NT2/D1 (cell line): ENCODE measurements at regions not wholly inside any gene's neighbourhood (a gene's known extent, or its start where the extent isn't known, plus 50 kb on each side); places are given as distances from the start of the nearest gene placed in this dataset.
"Not testable (repeated sequence)": the region's sequence is repeated elsewhere in the genome, so short reads cannot be mapped to it uniquely, and the experiment has no call there.

Experiments used
- DNase-seq: peaks from one replicate; pipeline ENCODE4 v3.0.0-alpha.2; 2011; ENCODE audit warnings: low read depth, low spot score
- H3K27me3 ChIP-seq: 2 replicates; pipeline ENCODE4 v1.6.0; 2011; ENCODE audit warnings: mild to moderate bottlenecking; ENCODE audit not compliant: insufficient read length, insufficient read depth
- H3K36me3 ChIP-seq: 2 replicates; pipeline ENCODE4 v1.6.1; 2011; ENCODE audit warnings: mild to moderate bottlenecking, low read length, mixed read lengths; ENCODE audit not compliant: insufficient read depth, insufficient read length
- H3K4me1 ChIP-seq: 2 replicates; pipeline ENCODE4 v1.5.1; 2011; ENCODE audit not compliant: insufficient read depth, insufficient read length
- H3K4me3 ChIP-seq: 2 replicates; pipeline ENCODE4 v1.5.1; 2011; ENCODE audit warnings: low read depth; ENCODE audit not compliant: insufficient read length
- H3K9ac ChIP-seq: 2 replicates; pipeline ENCODE4 v1.6.0; 2011; ENCODE audit warnings: low read depth; ENCODE audit not compliant: insufficient read length
- H3K9me3 ChIP-seq: 2 replicates; pipeline ENCODE4 v1.5.1; 2011; ENCODE audit warnings: mild to moderate bottlenecking, low read length; ENCODE audit not compliant: insufficient read depth
- SUZ12 ChIP-seq: IDR thresholded peaks from 2 replicates; pipeline ENCODE4 v1.6.1; 2011; ENCODE audit not compliant: insufficient read length, insufficient read depth; ENCODE audit errors: extremely low read depth
- YY1 ChIP-seq: IDR thresholded peaks from 2 replicates; pipeline ENCODE4 v1.6.1; 2011; ENCODE audit not compliant: insufficient read length, insufficient read depth
- ZNF274 ChIP-seq: IDR thresholded peaks from 2 replicates; pipeline ENCODE4 v1.6.1; 2011; ENCODE audit warnings: mild to moderate bottlenecking, low read depth, low read length

GRCh38 chr3:177658354-177658753 is 461.1 kb upstream of the TBL1XR1 start:
- H3K9ac ChIP-seq = no peak overlapping the region
- DNase-seq = no peak
- no peaks in the 10 kb centered on the region for H3K9me3 ChIP-seq
- H3K4me3 ChIP-seq = no peak overlapping the region
- no peak for TF ChIP-seq ZNF274
- no peak for TF ChIP-seq YY1
- TF ChIP-seq SUZ12 = no peak
- no peaks in the 10 kb centered on the region for H3K4me1 ChIP-seq
- no peaks in the 10 kb centered on the region for H3K27me3 ChIP-seq
- H3K36me3 ChIP-seq = no peaks in the 10 kb centered on the region

GRCh38 chr3:177664380-177665103 is 467.3 kb upstream of the TBL1XR1 start:
- H3K27me3 ChIP-seq, H3K4me3 ChIP-seq, H3K9ac ChIP-seq, DNase-seq, H3K36me3 ChIP-seq, H3K4me1 ChIP-seq, H3K9me3 ChIP-seq: not testable (repeated sequence)

DNA sequence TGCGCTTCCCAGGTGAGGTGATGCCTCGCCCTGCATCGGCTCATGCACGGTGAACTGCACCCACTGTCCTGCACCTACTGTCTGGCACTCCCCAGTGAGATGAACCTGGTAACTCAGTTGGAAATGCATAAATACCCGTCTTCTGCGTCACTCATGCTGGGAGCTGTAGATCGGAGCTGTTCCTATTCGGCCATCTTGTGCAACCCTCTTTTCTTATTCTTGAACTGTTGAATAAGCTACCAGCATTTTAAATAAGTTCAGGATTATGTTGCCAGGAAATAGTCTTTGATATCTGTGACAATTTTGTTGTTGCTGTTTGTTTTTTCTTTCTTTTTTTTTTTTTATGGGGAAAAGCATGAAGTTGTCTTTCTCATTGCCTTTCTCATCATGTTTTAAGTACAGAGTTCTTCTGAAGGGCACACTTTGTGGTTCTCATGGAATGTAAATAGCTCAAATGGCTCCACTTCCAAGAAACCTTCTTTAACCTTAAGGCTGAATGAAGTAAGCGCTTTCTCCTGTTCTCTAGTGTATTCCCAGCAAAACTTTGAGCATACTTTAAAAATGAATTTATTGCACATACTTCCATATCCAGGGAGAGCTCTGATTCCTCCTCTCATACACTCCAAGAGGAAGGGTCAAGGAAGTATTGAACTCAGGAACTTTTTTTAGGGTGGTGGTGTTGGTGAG is 468.0 kb upstream of the TBL1XR1 start:
- TF ChIP-seq SUZ12 (no peak), ZNF274 (no peak), YY1 (no peak)
- Histone ChIP-seq H3K4me1 (no peaks in the 10 kb centered on the region), H3K4me3 (no peak overlapping the region), H3K36me3 (no peaks in the 10 kb centered on the region), H3K9ac (no peak overlapping the region), H3K9me3 (peaks cover 9% of the 10 kb centered on the region), H3K27me3 (no peaks in the 10 kb centered on the region)
- no peak for DNase-seq

GRCh38 chr3:177672252-177672911 is 475.1 kb upstream of the TBL1XR1 start:
- TF ChIP-seq SUZ12 = no peak
- no peaks in the 10 kb centered on the region for H3K4me1 ChIP-seq
- no peaks in the 10 kb centered on the region for H3K36me3 ChIP-seq
- no peak overlapping the region for H3K9ac ChIP-seq
- no peak for DNase-seq
- no peaks in the 10 kb centered on the region for H3K9me3 ChIP-seq
- H3K27me3 ChIP-seq = no peaks in the 10 kb centered on the region
- H3K4me3 ChIP-seq = no peak overlapping the region

DNA sequence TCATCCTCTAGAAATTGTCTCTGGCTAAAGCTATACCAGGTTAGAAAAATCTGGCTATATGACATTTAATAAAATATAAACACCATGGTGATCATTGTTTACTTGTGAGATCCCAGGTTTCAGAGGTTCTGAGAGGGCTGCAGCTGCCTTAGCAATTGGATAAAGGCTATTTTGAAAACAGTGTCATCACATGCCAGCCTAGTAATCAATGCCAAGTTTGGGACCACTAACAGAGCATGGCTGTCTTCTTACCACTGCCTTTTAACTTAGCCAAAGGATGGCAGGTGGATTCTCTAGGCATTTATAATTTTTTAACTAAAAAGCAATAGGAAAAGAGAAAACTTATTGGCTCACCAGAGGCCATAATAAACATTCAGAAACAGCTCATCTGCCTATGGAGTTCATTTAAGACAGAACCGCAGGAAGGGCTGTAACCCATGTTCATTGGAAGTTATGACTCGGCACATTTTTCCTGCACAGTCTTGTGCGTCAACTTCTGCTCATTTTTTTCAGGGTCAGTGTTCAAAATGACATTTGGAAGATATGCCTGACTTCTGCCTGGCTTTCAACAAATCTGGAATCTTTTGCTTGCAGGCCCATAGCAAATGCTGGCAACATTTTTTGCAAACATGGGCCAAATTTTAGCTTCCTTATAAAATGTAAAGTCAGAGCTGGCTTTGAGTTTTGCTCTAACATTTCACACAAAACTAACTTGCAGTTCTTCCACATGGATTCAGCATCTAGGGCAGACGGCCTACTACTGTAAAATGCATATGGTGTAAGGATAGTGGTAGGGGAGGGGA is 476.0 kb upstream of the TBL1XR1 start:
- no peak for DNase-seq
- no peaks in the 10 kb centered on the region for H3K27me3 ChIP-seq
- no peaks in the 10 kb centered on the region for H3K9me3 ChIP-seq
- TF ChIP-seq SUZ12 = no peak
- no peak for TF ChIP-seq ZNF274
- no peak for TF ChIP-seq YY1
- H3K4me3 ChIP-seq = no peak overlapping the region
- no peaks in the 10 kb centered on the region for H3K36me3 ChIP-seq
- no peaks in the 10 kb centered on the region for H3K4me1 ChIP-seq
- no peak overlapping the region for H3K9ac ChIP-seq

- no peak for DNase-seq
- H3K9me3 ChIP-seq = no peaks in the 10 kb centered on the region
- no peaks in the 10 kb centered on the region for H3K27me3 ChIP-seq
- TF ChIP-seq SUZ12 = no peak
- no peak for TF ChIP-seq YY1
- TF ChIP-seq ZNF274 = no peak
- H3K36me3 ChIP-seq = no peaks in the 10 kb centered on the region
- H3K4me3 ChIP-seq = no peak overlapping the region
- no peak overlapping the region for H3K9ac ChIP-seq
- no peaks in the 10 kb centered on the region for H3K4me1 ChIP-seq
Measured at GRCh38 chr3:177674186-177674585, 476.9 kb upstream of the TBL1XR1 start.

DNA sequence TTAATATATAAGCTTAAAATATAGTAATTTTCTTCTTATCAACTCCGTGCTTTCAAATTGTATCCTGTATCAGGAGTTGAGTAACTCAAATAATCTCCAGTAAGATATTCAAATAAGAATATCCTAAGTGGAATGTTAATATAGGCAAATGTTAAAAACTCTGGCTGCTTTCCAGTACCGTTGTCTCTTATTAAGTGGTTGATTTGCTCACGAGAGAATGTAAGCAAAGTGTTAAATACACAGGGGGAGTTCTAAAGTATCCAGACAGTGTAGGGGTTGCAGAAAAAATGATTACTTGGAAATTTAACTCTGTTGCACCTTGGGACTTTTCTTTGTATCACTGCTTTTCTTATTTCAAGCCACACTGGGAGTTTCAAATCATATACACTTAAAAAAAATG is 478.9 kb upstream of the TBL1XR1 start:
- Histone ChIP-seq H3K9me3 (no peaks in the 10 kb centered on the region), H3K27me3 (no peaks in the 10 kb centered on the region), H3K9ac (no peak overlapping the region), H3K36me3 (no peaks in the 10 kb centered on the region), H3K4me3 (no peak overlapping the region), H3K4me1 (no peaks in the 10 kb centered on the region)
- no peak for DNase-seq
- TF ChIP-seq SUZ12 (no peak), ZNF274 (no peak), YY1 (no peak)
